Endodermal cell (in vitro differentiated cells): ENCODE measurements at regions not wholly inside any gene's neighbourhood (a gene's known extent, or its start where the extent isn't known, plus 50 kb on each side); places are given as distances from the start of the nearest gene placed in this dataset.

ENCODE experiments used
- DNase-seq: peaks from one replicate; pipeline ENCODE4 v3.0.0-alpha.2; 2017
- H3K27ac ChIP-seq: 2 replicates; pipeline ENCODE4 v1.5.1; 2013; ENCODE audit warnings: mild to moderate bottlenecking, low read depth, low read length, moderate library complexity
- H3K27me3 ChIP-seq: 2 replicates; pipeline ENCODE4 v1.6.1; 2013; ENCODE audit warnings: mild to moderate bottlenecking, low read length, moderate library complexity; ENCODE audit not compliant: insufficient read depth, control insufficient read depth, poor library complexity, severe bottlenecking
- H3K36me3 ChIP-seq: 2 replicates; pipeline ENCODE4 v1.7.0; 2013; ENCODE audit warnings: mild to moderate bottlenecking, low read length, moderate library complexity; ENCODE audit not compliant: control insufficient read depth, insufficient read depth
- H3K4me1 ChIP-seq: one replicate; pipeline ENCODE4 v1.7.0; 2013; ENCODE audit warnings: low read length; ENCODE audit not compliant: control insufficient read depth, insufficient read depth
- H3K4me3 ChIP-seq: 2 replicates; pipeline ENCODE4 v1.5.1; 2013; ENCODE audit warnings: mild to moderate bottlenecking, low read length, moderate library complexity
- H3K9ac ChIP-seq: 2 replicates; pipeline ENCODE4 v1.6.1; 2013; ENCODE audit warnings: mild to moderate bottlenecking, low read length, moderate library complexity; ENCODE audit not compliant: poor library complexity, severe bottlenecking; ENCODE audit errors: extremely low read depth
- H3K9me3 ChIP-seq: 2 replicates; pipeline ENCODE4 v1.6.1; 2013; ENCODE audit warnings: mild to moderate bottlenecking, low read length, moderate library complexity; ENCODE audit not compliant: control insufficient read depth
- H3K27ac Mint-ChIP-seq: 2 replicates; pipeline ENCODE4 v1.8.0; 2020; ENCODE audit warnings: mixed read lengths
- H3K27me3 Mint-ChIP-seq: 2 replicates; pipeline ENCODE4 v1.8.0; 2021; ENCODE audit warnings: mild to moderate bottlenecking, mixed read lengths; ENCODE audit not compliant: insufficient read depth
- H3K36me3 Mint-ChIP-seq: 2 replicates; pipeline ENCODE4 v1.8.0; 2020; ENCODE audit warnings: low read depth, mixed read lengths
- H3K4me1 Mint-ChIP-seq: 2 replicates; pipeline ENCODE4 v1.8.0; 2020; ENCODE audit warnings: mixed read lengths
- H3K4me3 Mint-ChIP-seq: 2 replicates; pipeline ENCODE4 v1.8.0; 2020; ENCODE audit warnings: mild to moderate bottlenecking, moderate library complexity, mixed read lengths
- H3K9me3 Mint-ChIP-seq: 2 replicates; pipeline ENCODE4 v1.8.0; 2020; ENCODE audit warnings: mild to moderate bottlenecking, mixed read lengths
- CTCF ChIP-seq: fragments of 200-600 bp; sonication (generic); conservative IDR thresholded peaks from 2 replicates; pipeline ENCODE4 v1.5.0; 2021; ENCODE audit warnings: antibody characterized with exemption, mild to moderate bottlenecking
- WGBS, 2 experiments: methylation state at CpG; one replicate each; pipeline versions ENCODE4 v1.1.5 to v1.1.7; 2013; ENCODE audit warnings: missing lambda C conversion rate in 2 of 2, mixed read lengths in 1 of 2; ENCODE audit not compliant: insufficient coverage in 1 of 2, insufficient read length in 1 of 2; 5-methylcytosine and 5-hydroxymethylcytosine counted together

- 88 to 92% methylated on average over 1 to 3 of the region's 3 CpGs for WGBS, 2 experiments
- Histone ChIP-seq H3K36me3 (no peaks in the 10 kb centered on the region), H3K9me3 (no peaks in the 10 kb centered on the region), H3K27me3 (no peaks in the 10 kb centered on the region), H3K27ac (no peak overlapping the region), H3K9ac (no peak overlapping the region), H3K4me3 (no peak overlapping the region), H3K4me1 (no peaks in the 10 kb centered on the region)
- peaks cover 17% of the 10 kb centered on the region for H3K9me3 Mint-ChIP-seq
- TF ChIP-seq CTCF = no peak
- H3K4me3 Mint-ChIP-seq = no peak overlapping the region
- no peak for DNase-seq
- H3K4me1 Mint-ChIP-seq = no peaks in the 10 kb centered on the region
- no peak overlapping the region for H3K27ac Mint-ChIP-seq
- no peaks in the 10 kb centered on the region for H3K27me3 Mint-ChIP-seq
- no peaks in the 10 kb centered on the region for H3K36me3 Mint-ChIP-seq
These were observed 279.0 kb downstream of the IPO8 start for GRCh38 chr12:30416631-30417030.

DNA sequence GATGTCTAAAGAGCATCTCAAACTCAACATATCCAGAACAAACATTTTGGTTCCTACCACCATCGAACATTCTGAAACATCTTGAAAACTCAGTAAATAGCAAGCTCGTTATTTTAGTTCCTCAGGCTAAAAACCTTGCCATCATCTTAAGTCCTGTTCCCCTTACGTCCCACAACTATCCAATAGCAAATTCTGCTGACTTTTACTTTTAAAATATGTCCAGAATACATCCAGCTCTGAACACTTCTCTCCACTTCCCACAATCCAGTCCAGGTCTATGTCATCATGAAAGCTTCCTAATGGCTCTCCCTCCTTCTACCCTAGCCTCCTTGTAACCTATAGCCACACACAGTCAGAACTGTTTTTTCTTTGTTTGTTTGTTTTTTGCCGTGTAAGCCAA, 279.9 kb downstream of the IPO8 start:
- WGBS, 2 experiments = 91 to 92% methylated on average over 4 of the region's 4 CpGs
- Mint-ChIP-seq H3K27ac (no peak overlapping the region), H3K36me3 (no peaks in the 10 kb centered on the region), H3K27me3 (no peaks in the 10 kb centered on the region), H3K4me1 (no peaks in the 10 kb centered on the region), H3K4me3 (no peak overlapping the region), H3K9me3 (peaks cover 17% of the 10 kb centered on the region)
- no peak for DNase-seq
- no peaks in the 10 kb centered on the region for H3K36me3 ChIP-seq
- H3K27ac ChIP-seq = no peak overlapping the region
- H3K9ac ChIP-seq = no peak overlapping the region
- H3K27me3 ChIP-seq = no peaks in the 10 kb centered on the region
- no peak for TF ChIP-seq CTCF
- no peaks in the 10 kb centered on the region for H3K9me3 ChIP-seq
- no peak overlapping the region for H3K4me3 ChIP-seq
- H3K4me1 ChIP-seq = no peaks in the 10 kb centered on the region

DNA sequence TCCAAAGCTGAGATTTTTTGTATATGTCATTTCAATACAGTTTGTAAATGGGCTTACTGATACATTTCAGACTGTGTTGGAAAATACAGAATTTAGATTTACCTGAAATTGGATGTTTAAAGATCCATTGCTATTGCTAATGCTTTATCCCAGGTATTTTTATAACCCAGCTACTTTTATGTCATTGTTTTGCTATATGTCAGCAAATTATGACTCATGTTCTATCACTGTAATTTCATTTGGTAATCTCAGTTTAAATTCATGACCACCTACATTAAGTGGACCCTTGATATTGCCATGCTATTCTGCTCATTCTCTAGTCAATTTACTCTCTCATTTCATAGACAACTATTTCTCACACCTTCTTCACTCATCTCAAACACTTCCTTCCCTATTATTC, 281.2 kb downstream of the IPO8 start:
- no peaks in the 10 kb centered on the region for H3K36me3 ChIP-seq
- peaks cover 14% of the 10 kb centered on the region for H3K9me3 Mint-ChIP-seq
- H3K27ac Mint-ChIP-seq = no peak overlapping the region
- no peak overlapping the region for H3K27ac ChIP-seq
- H3K9me3 ChIP-seq = no peaks in the 10 kb centered on the region
- no peak overlapping the region for H3K4me3 Mint-ChIP-seq
- no peak overlapping the region for H3K9ac ChIP-seq
- no peaks in the 10 kb centered on the region for H3K4me1 Mint-ChIP-seq
- TF ChIP-seq CTCF = no peak
- H3K4me3 ChIP-seq = no peak overlapping the region
- no peak for DNase-seq
- H3K36me3 Mint-ChIP-seq = no peaks in the 10 kb centered on the region
- no peaks in the 10 kb centered on the region for H3K27me3 ChIP-seq
- H3K27me3 Mint-ChIP-seq = no peaks in the 10 kb centered on the region
- no peaks in the 10 kb centered on the region for H3K4me1 ChIP-seq
